ENCODE measurements at regions not wholly inside any gene's neighbourhood (a gene's known extent, or its start where the extent isn't known, plus 50 kb on each side); places are given as distances from the start of the nearest gene placed in this dataset.
"Not testable (repeated sequence)": the region's sequence is repeated elsewhere in the genome, so short reads cannot be mapped to it uniquely, and the experiment has no call there.

- DNase-seq: no peak
- TF ChIP-seq TEAD4 (IDR thresholded peaks at IDR 0.05; ENCODE audit: borderline replicate concordance, insufficient read depth): no peak
- TF ChIP-seq NFIC (IDR thresholded peaks at IDR 0.05; ENCODE audit: borderline replicate concordance): no peak
- TF ChIP-seq YY1 (IDR thresholded peaks at IDR 0.05; ENCODE audit: low read depth): no peak
- no peak for TF ChIP-seq CTCF (IDR thresholded peaks at IDR 0.05)
- TF ChIP-seq TAF1 (IDR thresholded peaks at IDR 0.05; ENCODE audit: borderline replicate concordance, low read depth, low read length): no peak
- no peak for TF ChIP-seq POLR2AphosphoS5 (IDR thresholded peaks at IDR 0.05; ENCODE audit: low read depth, low read length)
- no peak for TF ChIP-seq TCF12 (IDR thresholded peaks at IDR 0.05)
- TF ChIP-seq SIN3A (IDR thresholded peaks at IDR 0.05; ENCODE audit: borderline replicate concordance, low read depth, low read length): no peak
- no peak for TF ChIP-seq MAX (IDR thresholded peaks at IDR 0.05; ENCODE audit: low read depth)
- no peak for TF ChIP-seq MEF2A (IDR thresholded peaks at IDR 0.05; ENCODE audit: borderline replicate concordance, low read depth)
- TF ChIP-seq USF1 (IDR thresholded peaks at IDR 0.05; ENCODE audit: borderline replicate concordance, low read depth): no peak
- no peak for TF ChIP-seq SMC3 (IDR thresholded peaks at IDR 0.05; ENCODE audit: low read depth, low read length)
- no peak for TF ChIP-seq FOXM1 (IDR thresholded peaks at IDR 0.05; ENCODE audit: low read depth)
- no peaks in the 10 kb centered on the region for H3K4me1 ChIP-seq (ENCODE audit: control insufficient read depth in 1 of 2, insufficient read depth in 2 of 2, low read depth in 1 of 2, low read length in 1 of 2)
- 69% methylated on average over 6 of the region's 6 CpGs for WGBS (ENCODE audit: low lambda C conversion rate)
- no peaks in the 10 kb centered on the region for H3K36me3 ChIP-seq (replicated peaks in 1 of 2; ENCODE audit: control insufficient read depth in 1 of 2, insufficient read depth in 2 of 2, low read length in 1 of 2)
- no peaks in the 10 kb centered on the region for H3K27me3 ChIP-seq (ENCODE audit: insufficient read depth)
- no peaks in the 10 kb centered on the region for H3K79me2 ChIP-seq (ENCODE audit: insufficient read depth)
- H3K9me3 ChIP-seq: peaks cover 6% of the 10 kb centered on the region; the same call in 1 of the 2 replicates
- H2AFZ ChIP-seq (ENCODE audit: low read depth): no peak overlapping the region
- no peaks in the 10 kb centered on the region for H3K9me2 ChIP-seq
- H3K4me2 ChIP-seq: no peak overlapping the region
- CTCF ChIA-PET: no interaction called here
- H3K9ac ChIP-seq: no peak overlapping the region
- no peak overlapping the region for H3K4me3 ChIP-seq (ENCODE audit: low read depth in 2 of 2, low read length in 1 of 2)
- no peaks in the 10 kb centered on the region for H4K20me1 ChIP-seq (ENCODE audit: insufficient read depth)
- peaks cover 4% of the 10 kb centered on the region for H3F3A ChIP-seq (replicated peaks; ENCODE audit: insufficient read depth)
- H3K27ac ChIP-seq (ENCODE audit: low read depth in 2 of 2, low read length in 1 of 2): no peak overlapping the region
- POLR2A ChIA-PET: no interaction called here
These were observed 103.8 kb upstream of the ALKAL2 start for GRCh38 chr2:391696-392095.

GRCh38 chr2:390959-391358 is 103.1 kb upstream of the ALKAL2 start:
- WGBS (ENCODE audit: low lambda C conversion rate): 70% methylated on average over 14 of the region's 14 CpGs
- Histone ChIP-seq H3K27ac (ENCODE audit: low read depth in 2 of 2, low read length in 1 of 2) (no peak overlapping the region), H4K20me1 (ENCODE audit: insufficient read depth) (no peaks in the 10 kb centered on the region), H3F3A (replicated peaks; ENCODE audit: insufficient read depth) (peaks cover 4% of the 10 kb centered on the region), H3K36me3 (replicated peaks in 1 of 2; ENCODE audit: control insufficient read depth in 1 of 2, insufficient read depth in 2 of 2, low read length in 1 of 2) (no peaks in the 10 kb centered on the region), H3K9ac (no peak overlapping the region), H2AFZ (ENCODE audit: low read depth) (no peak overlapping the region), H3K79me2 (ENCODE audit: insufficient read depth) (no peaks in the 10 kb centered on the region), H3K9me3 (peaks cover 6% of the 10 kb centered on the region; the same call in 1 of the 2 replicates), H3K4me2 (no peak overlapping the region), H3K9me2 (no peaks in the 10 kb centered on the region), H3K4me1 (ENCODE audit: control insufficient read depth in 1 of 2, insufficient read depth in 2 of 2, low read depth in 1 of 2, low read length in 1 of 2) (no peaks in the 10 kb centered on the region), H3K27me3 (ENCODE audit: insufficient read depth) (no peaks in the 10 kb centered on the region), H3K4me3 (ENCODE audit: low read depth in 2 of 2, low read length in 1 of 2) (no peak overlapping the region)
- no peak for TF ChIP-seq USF2 (IDR thresholded peaks at IDR 0.05; ENCODE audit: borderline replicate concordance, low read depth, low read length)
- no peak for TF ChIP-seq TCF12 (IDR thresholded peaks at IDR 0.05)
- TF ChIP-seq POLR2AphosphoS5 (IDR thresholded peaks at IDR 0.05; ENCODE audit: low read depth, low read length): no peak
- ChIA-PET POLR2A (no interaction called here), CTCF (no interaction called here)
- no peak for DNase-seq

- H3K36me3 ChIP-seq (replicated peaks in 1 of 2; ENCODE audit: control insufficient read depth in 1 of 2, insufficient read depth in 2 of 2, low read length in 1 of 2); H3K4me3 ChIP-seq (ENCODE audit: low read depth in 2 of 2, low read length in 1 of 2); CTCF ChIA-PET; POLR2A ChIA-PET; H3K27ac ChIP-seq (ENCODE audit: low read depth in 2 of 2, low read length in 1 of 2); H3K4me1 ChIP-seq (ENCODE audit: control insufficient read depth in 1 of 2, insufficient read depth in 2 of 2, low read depth in 1 of 2, low read length in 1 of 2); H3K4me2 ChIP-seq; H3F3A ChIP-seq (replicated peaks; ENCODE audit: insufficient read depth); H3K27me3 ChIP-seq (ENCODE audit: insufficient read depth); H2AFZ ChIP-seq (ENCODE audit: low read depth); H3K9me3 ChIP-seq; DNase-seq; H3K9me2 ChIP-seq; H3K9ac ChIP-seq; H3K79me2 ChIP-seq (ENCODE audit: insufficient read depth); H4K20me1 ChIP-seq (ENCODE audit: insufficient read depth): not testable (repeated sequence)
- 88% methylated on average over 15 of the region's 15 CpGs for WGBS (ENCODE audit: low lambda C conversion rate)
These were observed 102.1 kb upstream of the ALKAL2 start for GRCh38 chr2:389985-390384.

- H3K27me3 ChIP-seq (ENCODE audit: insufficient read depth); H3F3A ChIP-seq (replicated peaks; ENCODE audit: insufficient read depth); H3K36me3 ChIP-seq (replicated peaks in 1 of 2; ENCODE audit: control insufficient read depth in 1 of 2, insufficient read depth in 2 of 2, low read length in 1 of 2); H3K4me3 ChIP-seq (ENCODE audit: low read depth in 2 of 2, low read length in 1 of 2); DNase-seq; H4K20me1 ChIP-seq (ENCODE audit: insufficient read depth); H3K9me3 ChIP-seq; POLR2A ChIA-PET; H3K9ac ChIP-seq; H2AFZ ChIP-seq (ENCODE audit: low read depth); H3K9me2 ChIP-seq; H3K4me1 ChIP-seq (ENCODE audit: control insufficient read depth in 1 of 2, insufficient read depth in 2 of 2, low read depth in 1 of 2, low read length in 1 of 2); H3K79me2 ChIP-seq (ENCODE audit: insufficient read depth); H3K27ac ChIP-seq (ENCODE audit: low read depth in 2 of 2, low read length in 1 of 2); CTCF ChIA-PET; H3K4me2 ChIP-seq: not testable (repeated sequence)
- 87% methylated on average over 24 of the region's 24 CpGs for WGBS (ENCODE audit: low lambda C conversion rate)
These were observed 100.9 kb upstream of the ALKAL2 start for GRCh38 chr2:388752-389151.
